ENCODE measurements at regions not wholly inside any gene's neighbourhood (a gene's known extent, or its start where the extent isn't known, plus 50 kb on each side); places are given as distances from the start of the nearest gene placed in this dataset.

DNA sequence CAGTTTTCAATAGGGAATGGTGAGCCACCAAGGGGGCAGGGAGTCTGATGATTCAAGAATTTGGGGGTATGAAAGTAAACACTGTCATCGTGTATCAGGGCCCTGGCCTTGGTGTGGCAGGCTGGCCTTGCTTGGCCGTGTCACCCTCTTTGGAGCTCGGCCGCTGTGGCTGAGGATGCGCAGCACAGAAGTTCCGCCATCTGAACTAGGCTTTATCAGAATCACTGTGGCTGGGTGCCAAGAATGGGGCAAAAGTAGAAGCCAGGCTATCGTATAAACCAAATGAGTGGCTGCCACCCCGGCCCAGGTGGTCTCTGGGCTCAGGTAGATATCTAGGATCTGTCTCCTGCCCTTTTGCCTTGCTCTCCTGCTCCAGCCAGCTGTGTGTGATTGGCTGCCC is 137.4 kb downstream of the PAPOLA start:
- no peak for TF ChIP-seq POLR2A (IDR thresholded peaks at IDR 0.05; ENCODE audit: low read length)
- TF ChIP-seq GATA1 (IDR thresholded peaks at IDR 0.05; ENCODE audit: low read depth, low read length): no peak

Data from erythroblast (primary cell).